K562 (cell line): ENCODE measurements at regions not wholly inside any gene's neighbourhood (a gene's known extent, or its start where the extent isn't known, plus 50 kb on each side); places are given as distances from the start of the nearest gene placed in this dataset.

Experiments used
- ATAC-seq: fragments of 200-7000 bp; cut with Tn5 transposase; 3 replicates; pipeline ENCODE4 v1.9.1; 2020; ENCODE audit warnings: moderate library complexity
- BruUV-seq: library from RNA; stranded (reverse); fragments of 400-500 nt; replicated peaks from 2 replicates; lab custom pipeline; 2021; lab: Mats Ljungman, UMichigan
- CTCF ChIA-PET: fragments of 300-600 bp; formaldehyde crosslinking; extraction: SDS; loops from one replicate; lab custom pipeline; 2021; ENCODE audit warnings: low intra/inter-chr PET ratio; lab: Yijun Ruan, JAX
- POLR2A ChIA-PET: fragments of 300-600, 350-650 bp; sonication (Branson Sonifier 250); formaldehyde crosslinking; extraction: SDS; loops from one replicate; lab custom pipeline; 2021; ENCODE audit warnings: antibody characterized with exemption, inconsistent platforms; lab: Yijun Ruan, JAX
- DNase-seq, 4 experiments: peaks; one replicate each; pipeline versions ENCODE4 v3.0.0 to v3.0.0-alpha.2; 2011 to 2018; ENCODE audit warnings: low spot score in 3 of 4, mixed read lengths in 3 of 4; ENCODE audit errors: extremely low read depth in 1 of 4
- FAIRE-seq: peaks from 2 replicates; lab custom pipeline; 2011; peaks lifted over from hg19 to GRCh38; lab: Jason Lieb, UNC
- H2AFZ ChIP-seq: 2 replicates; pipeline ENCODE4 v1.6.0; 2011; ENCODE audit warnings: low read depth, low read length, control low read depth, inconsistent platforms
- H3K27ac ChIP-seq: fragments of 200-600 bp; 3 replicates; pipeline ENCODE4 v1.8.0; 2011; ENCODE audit warnings: low read depth, mild to moderate bottlenecking, control low read depth, inconsistent platforms, low read length, moderate library complexity, mixed read lengths; ENCODE audit errors: extremely low read depth
- H3K27me3 ChIP-seq, 2 experiments: fragments of 300-600 bp in 1 of 2; 2 replicates in 1 of 2; 3 replicates in 1 of 2; pipeline versions ENCODE4 v1.6.0 to v1.8.0; 2011; ENCODE audit warnings: inconsistent platforms in 2 of 2, low read length in 2 of 2, mild to moderate bottlenecking in 1 of 2, mixed read lengths in 1 of 2, moderate library complexity in 1 of 2; ENCODE audit not compliant: control insufficient read depth in 2 of 2, insufficient read depth in 2 of 2
- H3K36me3 ChIP-seq: fragments of 300-600 bp; 3 replicates; pipeline ENCODE4 v1.8.0; 2011; ENCODE audit warnings: mild to moderate bottlenecking, low read length, inconsistent platforms; ENCODE audit not compliant: control insufficient read depth, insufficient read depth
- H3K4me1 ChIP-seq, 2 experiments: fragments of 200-600 bp in 1 of 2; replicated peaks in 1 of 2; 2 replicates in 1 of 2; 3 replicates in 1 of 2; pipeline versions ENCODE4 v1.5.1 to v1.8.0; 2011; ENCODE audit warnings: inconsistent platforms in 2 of 2, low read length in 2 of 2, mild to moderate bottlenecking in 1 of 2, mixed read lengths in 1 of 2, moderate library complexity in 1 of 2; ENCODE audit not compliant: control insufficient read depth in 2 of 2, insufficient read depth in 2 of 2
- H3K4me2 ChIP-seq: 2 replicates; pipeline ENCODE4 v1.6.1; 2011; ENCODE audit warnings: low read length, control low read depth, inconsistent platforms, mixed read lengths; ENCODE audit not compliant: insufficient read depth
- H3K4me3 ChIP-seq: fragments of 200-600 bp; sonication (generic), shearing (Covaris generic); 2 replicates; pipeline ENCODE4 v1.5.1; 2016; ENCODE audit warnings: control low read depth, inconsistent platforms
- H3K79me2 ChIP-seq: fragments of 200-600 bp; 3 replicates; pipeline ENCODE4 v1.8.0; 2011; ENCODE audit warnings: low read length, inconsistent platforms; ENCODE audit not compliant: control insufficient read depth, insufficient read depth
- H3K9ac ChIP-seq, 2 experiments: 2 replicates each; pipeline versions ENCODE4 v1.6.0 to v1.6.1; 2011; ENCODE audit warnings: low read depth in 2 of 2, low read length in 2 of 2, control low read depth in 1 of 2, inconsistent platforms in 1 of 2, mild to moderate bottlenecking in 1 of 2, mixed read lengths in 1 of 2; ENCODE audit not compliant: insufficient read depth in 1 of 2
- H3K9me1 ChIP-seq: one replicate; pipeline ENCODE4 v1.6.0; 2011; ENCODE audit warnings: inconsistent platforms, mild to moderate bottlenecking, low read length, moderate library complexity; ENCODE audit not compliant: control insufficient read depth, insufficient read depth
- H3K9me3 ChIP-seq: replicated peaks from 2 replicates; pipeline ENCODE4 v1.5.1; 2011; ENCODE audit warnings: low read depth, low read length, inconsistent platforms; ENCODE audit not compliant: control insufficient read depth, insufficient read depth
- H4K20me1 ChIP-seq: replicated peaks from 2 replicates; pipeline ENCODE4 v1.6.1; 2011; ENCODE audit warnings: low read length, inconsistent platforms, mixed read lengths; ENCODE audit not compliant: control insufficient read depth, insufficient read depth
- CHD2 ChIP-seq: IDR thresholded peaks from 2 replicates; pipeline ENCODE4 v1.6.1; 2011; ENCODE audit warnings: low read depth, low read length
- ERF ChIP-seq: fragments of 450-650 bp; formaldehyde crosslinking; IDR thresholded peaks from 2 replicates; pipeline ENCODE4 v1.4.0; 2020; ENCODE audit warnings: mild to moderate bottlenecking, mixed read lengths
- MYBL2 ChIP-seq, 2 experiments: fragments of 450-650 bp in 1 of 2; sonication (generic) in 1 of 2; formaldehyde crosslinking in 1 of 2; IDR thresholded peaks; 2 replicates each; pipeline versions ENCODE4 v1.6.1 to v1.8.1; 2017 to 2022; ENCODE audit warnings: borderline replicate concordance in 1 of 2, inconsistent platforms in 1 of 2, low read depth in 1 of 2, mild to moderate bottlenecking in 1 of 2, missing genetic modification reagents in 1 of 2, moderate library complexity in 1 of 2
- NR1H2 ChIP-seq: sonication (generic); formaldehyde crosslinking; IDR thresholded peaks from 2 replicates; pipeline ENCODE4 v1.4.0; 2020; ENCODE audit warnings: mild to moderate bottlenecking, missing genetic modification reagents
- U2AF2 ChIP-seq: fragments of 200-400 bp; formaldehyde crosslinking; optimal IDR thresholded peaks from 2 replicates; pipeline ENCODE3; 2017; ENCODE audit warnings: low read depth, mild to moderate bottlenecking, low read length
- WGBS: fragments of 100-300 bp; shearing (Covaris generic); methylation state at CpG from one replicate; pipeline ENCODE4 v1.1.6; 2016; ENCODE audit warnings: low coverage, mixed read lengths; ENCODE audit not compliant: insufficient coverage; ENCODE audit errors: missing lambda C conversion rate; 5-methylcytosine and 5-hydroxymethylcytosine counted together
- in situ Hi-C: fragments of 300-500 bp; cut with MboI; formaldehyde crosslinking; loops from 4 replicates; pipeline ENCODE4 v1.15.0; 2018; ENCODE audit warnings: inconsistent platforms, mixed read lengths
- intact Hi-C: fragments of 100-400 bp; cut with micrococcal nuclease; formaldehyde crosslinking; loops from 2 replicates; pipeline ENCODE4 v1.14.2; 2022
- TF ChIP-seq, protein P1 (sequence below): fragments of 250-450 bp; sonication (Bioruptor Pico); IDR thresholded peaks from 2 replicates; pipeline ENCODE4 v1.4.0; 2020; ENCODE audit warnings: mild to moderate bottlenecking, moderate library complexity, borderline replicate concordance

- WGBS: 0% methylated on average over 9 of the region's 9 CpGs
- POLR2A ChIA-PET: no interaction called here
- TF ChIP-seq, protein P1, sequence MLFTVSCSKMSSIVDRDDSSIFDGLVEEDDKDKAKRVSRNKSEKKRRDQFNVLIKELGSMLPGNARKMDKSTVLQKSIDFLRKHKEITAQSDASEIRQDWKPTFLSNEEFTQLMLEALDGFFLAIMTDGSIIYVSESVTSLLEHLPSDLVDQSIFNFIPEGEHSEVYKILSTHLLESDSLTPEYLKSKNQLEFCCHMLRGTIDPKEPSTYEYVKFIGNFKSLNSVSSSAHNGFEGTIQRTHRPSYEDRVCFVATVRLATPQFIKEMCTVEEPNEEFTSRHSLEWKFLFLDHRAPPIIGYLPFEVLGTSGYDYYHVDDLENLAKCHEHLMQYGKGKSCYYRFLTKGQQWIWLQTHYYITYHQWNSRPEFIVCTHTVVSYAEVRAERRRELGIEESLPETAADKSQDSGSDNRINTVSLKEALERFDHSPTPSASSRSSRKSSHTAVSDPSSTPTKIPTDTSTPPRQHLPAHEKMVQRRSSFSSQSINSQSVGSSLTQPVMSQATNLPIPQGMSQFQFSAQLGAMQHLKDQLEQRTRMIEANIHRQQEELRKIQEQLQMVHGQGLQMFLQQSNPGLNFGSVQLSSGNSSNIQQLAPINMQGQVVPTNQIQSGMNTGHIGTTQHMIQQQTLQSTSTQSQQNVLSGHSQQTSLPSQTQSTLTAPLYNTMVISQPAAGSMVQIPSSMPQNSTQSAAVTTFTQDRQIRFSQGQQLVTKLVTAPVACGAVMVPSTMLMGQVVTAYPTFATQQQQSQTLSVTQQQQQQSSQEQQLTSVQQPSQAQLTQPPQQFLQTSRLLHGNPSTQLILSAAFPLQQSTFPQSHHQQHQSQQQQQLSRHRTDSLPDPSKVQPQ: no peak
- no peak for TF ChIP-seq U2AF2
- TF ChIP-seq, all 486 proteins: peak for 0
Measured at GRCh38 chr18:71079606-71080005, 790.8 kb downstream of the SOCS6 start.

DNA sequence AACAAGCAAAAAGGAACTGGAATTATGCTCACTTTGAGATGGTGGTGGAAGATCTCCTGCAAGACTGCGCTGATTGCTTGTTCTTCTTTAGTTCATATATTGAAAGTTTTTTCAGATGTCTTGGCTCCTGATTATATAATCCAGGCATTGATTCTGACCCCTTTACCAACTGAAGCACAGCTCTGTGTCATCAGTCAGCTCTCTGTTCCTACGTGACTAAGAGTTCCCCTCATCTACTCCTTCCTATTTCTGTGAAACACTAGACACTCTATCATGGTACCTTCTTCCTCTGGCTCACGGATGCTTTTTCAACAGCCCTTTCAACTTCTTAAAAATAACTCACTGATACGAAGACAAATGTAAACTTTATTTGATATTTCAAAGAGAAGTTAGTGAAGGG lies 788.6 kb downstream of the SOCS6 start:
- FAIRE-seq: no peak
- H3K27me3 ChIP-seq: no peaks in the 10 kb centered on the region
- WGBS: 5% methylated on average over 3 of the region's 4 CpGs
- BruUV-seq: no TSS peak
- TF ChIP-seq ERF (CRISPR knock-in tag) (no peak), MYBL2 (IDR thresholded peaks at IDR 0.05; ENCODE audit: low read depth) (no peak), MYBL2 (CRISPR knock-in tag; IDR thresholded peaks at IDR 0.05; ENCODE audit: borderline replicate concordance) (no peak), NR1H2 (no peak), CHD2 (no peak)
- TF ChIP-seq, all 486 proteins: peak for 0
- DNase-seq: no peak
- Histone ChIP-seq H3K9me1 (no peaks in the 10 kb centered on the region), H3K4me1 (no peaks in the 10 kb centered on the region), H3K79me2 (no peaks in the 10 kb centered on the region), H3K4me3 (no peak overlapping the region), H3K9me3 (no peaks in the 10 kb centered on the region), H3K27ac (no peak overlapping the region), H3K9ac (no peak overlapping the region), H4K20me1 (no peaks in the 10 kb centered on the region), H3K4me2 (no peak overlapping the region), H2AFZ (no peak overlapping the region), H3K36me3 (no peaks in the 10 kb centered on the region)
- in situ Hi-C loops (no loop called here), intact Hi-C loops (no loop called here)
- POLR2A ChIA-PET: no interaction called here
- no peak for ATAC-seq
- CTCF ChIA-PET: no interaction called here

More at GRCh38 chr18:71079606-71080005, 790.8 kb downstream of the SOCS6 start:
- Histone ChIP-seq H3K27me3 (no peaks in the 10 kb centered on the region), H3K9ac (no peak overlapping the region), H3K4me1 (no peaks in the 10 kb centered on the region), H3K4me3 (no peak overlapping the region), H3K4me2 (no peak overlapping the region), H3K9me1 (no peaks in the 10 kb centered on the region), H3K79me2 (no peaks in the 10 kb centered on the region), H3K9me3 (no peaks in the 10 kb centered on the region), H3K27ac (no peak overlapping the region), H4K20me1 (no peaks in the 10 kb centered on the region), H2AFZ (no peak overlapping the region), H3K36me3 (no peaks in the 10 kb centered on the region)
- no TSS peak for BruUV-seq
- ATAC-seq (no peak), DNase-seq (no peak), FAIRE-seq (no peak)
- in situ Hi-C loops: no loop called here
- intact Hi-C loops: no loop called here
- CTCF ChIA-PET: no interaction called here
